ENCODE measurements at regions not wholly inside any gene's neighbourhood (a gene's known extent, or its start where the extent isn't known, plus 50 kb on each side); places are given as distances from the start of the nearest gene placed in this dataset.

DNA sequence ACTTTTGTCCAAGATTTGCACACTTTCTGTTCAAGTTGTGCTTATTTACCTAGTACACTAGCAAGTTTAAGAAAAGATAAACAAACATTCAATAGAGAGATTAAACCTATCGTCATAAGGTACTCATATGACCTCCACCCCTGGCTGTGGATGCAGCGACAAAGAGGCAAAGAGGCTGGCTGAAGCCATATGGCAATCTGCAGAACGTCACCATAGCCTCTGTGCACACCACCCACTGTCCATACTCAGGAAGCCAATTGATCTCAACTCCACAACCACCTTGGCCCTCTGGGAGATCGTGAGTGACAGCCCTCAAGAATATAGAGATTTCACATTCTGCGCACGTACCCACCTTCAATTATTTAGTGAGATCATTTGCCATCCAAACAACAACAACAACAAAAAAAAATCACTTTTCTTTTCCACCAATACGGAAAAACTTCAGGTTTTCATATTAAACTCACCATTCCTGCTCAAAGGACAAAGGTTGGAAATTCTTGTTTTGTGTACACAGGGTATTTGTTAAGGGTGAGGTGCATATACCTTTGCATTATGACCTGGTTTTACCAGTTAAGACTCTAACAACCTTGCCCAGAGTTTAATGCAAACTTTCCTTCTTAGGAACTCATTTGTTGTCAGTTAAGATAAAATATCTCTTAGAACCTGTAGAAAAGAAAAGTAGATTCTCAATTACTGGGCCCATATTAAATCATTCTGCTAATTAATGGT, 243.0 kb upstream of the FSTL5 start:
- no peak for DNase-seq (ENCODE audit: low read depth)
- no peak for TF ChIP-seq CTCF (conservative IDR thresholded peaks at IDR 0.05; ENCODE audit: control insufficient read depth, insufficient read depth, low read depth, low read length)

GRCh38 chr4:162403932-162404331, 240.1 kb upstream of the FSTL5 start:
- H3K4me3 ChIP-seq (ENCODE audit: control insufficient read depth, low read depth, low read length), result no peak overlapping the region
- TF ChIP-seq CTCF (conservative IDR thresholded peaks at IDR 0.05; ENCODE audit: control insufficient read depth, insufficient read depth, low read depth, low read length), result no peak
- DNase-seq (ENCODE audit: low read depth), result no peak

More for the DNA sequence above, 243.0 kb upstream of the FSTL5 start:
- no peak overlapping the region for H3K4me3 ChIP-seq (ENCODE audit: control insufficient read depth, low read depth, low read length)

DNA sequence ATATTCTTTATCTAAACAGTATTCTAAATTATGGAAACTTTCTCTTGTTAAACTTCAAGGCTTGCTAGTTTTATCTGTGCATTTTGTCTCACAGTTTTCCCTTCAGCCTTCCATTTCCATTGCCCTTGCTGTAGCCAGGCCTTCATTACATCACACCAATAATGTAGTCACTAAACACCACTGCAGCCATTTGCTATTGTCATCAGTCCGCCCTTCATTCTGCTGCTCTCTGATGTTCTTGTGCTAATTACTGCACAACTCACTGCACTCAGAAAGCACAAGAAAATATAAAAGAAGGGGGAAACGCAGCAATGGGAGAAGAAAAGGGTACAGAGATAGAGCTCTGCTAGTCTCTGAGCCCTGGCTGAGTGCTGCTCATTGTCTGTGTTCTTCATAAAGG, 239.6 kb upstream of the FSTL5 start:
- no peak for DNase-seq (ENCODE audit: low read depth)
- no peak for TF ChIP-seq CTCF (conservative IDR thresholded peaks at IDR 0.05; ENCODE audit: control insufficient read depth, insufficient read depth, low read depth, low read length)
- H3K4me3 ChIP-seq (ENCODE audit: control insufficient read depth, low read depth, low read length), result no peak overlapping the region

GRCh38 chr4:162401021-162401420, 237.2 kb upstream of the FSTL5 start:
- no peak for DNase-seq (ENCODE audit: low read depth)
- no peak for TF ChIP-seq CTCF (conservative IDR thresholded peaks at IDR 0.05; ENCODE audit: control insufficient read depth, insufficient read depth, low read depth, low read length)
- H3K4me3 ChIP-seq (ENCODE audit: control insufficient read depth, low read depth, low read length), result no peak overlapping the region

- no peak for TF ChIP-seq CTCF (conservative IDR thresholded peaks at IDR 0.05; ENCODE audit: control insufficient read depth, insufficient read depth, low read depth, low read length)
- no peak overlapping the region for H3K4me3 ChIP-seq (ENCODE audit: control insufficient read depth, low read depth, low read length)
- no peak for DNase-seq (ENCODE audit: low read depth)
Observed at GRCh38 chr4:162392946-162393345, 229.1 kb upstream of the FSTL5 start.

- no peak overlapping the region for H3K4me3 ChIP-seq (ENCODE audit: control insufficient read depth, low read depth, low read length)
- TF ChIP-seq CTCF (conservative IDR thresholded peaks at IDR 0.05; ENCODE audit: control insufficient read depth, insufficient read depth, low read depth, low read length), result no peak
- DNase-seq (ENCODE audit: low read depth), result no peak
Observed at GRCh38 chr4:162366146-162366545, 202.3 kb upstream of the FSTL5 start.
